A673 (cell line): ENCODE measurements at regions not wholly inside any gene's neighbourhood (a gene's known extent, or its start where the extent isn't known, plus 50 kb on each side); places are given as distances from the start of the nearest gene placed in this dataset.
A peak's percentile ranks its signal among the peaks of the same experiment; 100 is the strongest.

Experiments used
- BruUV-seq: library from RNA; stranded (reverse); fragments of 400-500 nt; replicated peaks from 2 replicates; lab custom pipeline; 2021; lab: Mats Ljungman, UMichigan
- CTCF ChIA-PET: fragments of 300-600 bp; sonication (Branson Sonifier 250); formaldehyde crosslinking; loops from one replicate; lab custom pipeline; 2022; ENCODE audit warnings: antibody characterized with exemption; lab: Charles Lee
- POLR2A ChIA-PET: fragments of 300-600 bp; sonication (Branson Sonifier 250); formaldehyde crosslinking; loops from one replicate; lab custom pipeline; 2022; ENCODE audit warnings: antibody characterized with exemption; ENCODE audit not compliant: low non-redundant PET; lab: Charles Lee
- DNase-seq: peaks from one replicate; pipeline ENCODE4 v3.0.0-alpha.2; 2015; ENCODE audit warnings: low spot score
- H3K27ac ChIP-seq: fragments of 200-600 bp; sonication (generic); 2 replicates; pipeline ENCODE4 v1.5.1; 2016; ENCODE audit warnings: mixed run types, low read depth, mild to moderate bottlenecking, mixed read lengths, antibody characterized with exemption, low read length; ENCODE audit not compliant: poor library complexity, severe bottlenecking
- H3K27me3 ChIP-seq: fragments of 200-600 bp; sonication (generic); replicated peaks from 2 replicates; pipeline ENCODE4 v1.6.1; 2017; ENCODE audit warnings: mixed run types, low read depth, mild to moderate bottlenecking, mixed read lengths, antibody characterized with exemption, low read length; ENCODE audit not compliant: insufficient read depth, poor library complexity
- H3K36me3 ChIP-seq: fragments of 200-600 bp; sonication (generic); 2 replicates; pipeline ENCODE4 v1.6.1; 2016; ENCODE audit warnings: mixed run types, mild to moderate bottlenecking, mixed read lengths, antibody characterized with exemption, low read length; ENCODE audit not compliant: insufficient read depth, poor library complexity, severe bottlenecking
- H3K4me1 ChIP-seq: fragments of 200-600 bp; sonication (generic); 2 replicates; pipeline ENCODE4 v1.6.1; 2017; ENCODE audit warnings: mixed run types, mild to moderate bottlenecking, mixed read lengths, antibody characterized with exemption, low read length; ENCODE audit not compliant: insufficient read depth, poor library complexity, severe bottlenecking
- H3K4me3 ChIP-seq: fragments of 200-600 bp; sonication (generic); 2 replicates; pipeline ENCODE4 v1.5.1; 2016; ENCODE audit warnings: low read depth, mixed run types, mild to moderate bottlenecking, mixed read lengths, low read length; ENCODE audit not compliant: poor library complexity, severe bottlenecking
- H3K9me3 ChIP-seq: fragments of 200-600 bp; sonication (generic); 2 replicates; pipeline ENCODE4 v1.6.1; 2016; ENCODE audit warnings: mixed run types, low read depth, mild to moderate bottlenecking, mixed read lengths, antibody characterized with exemption, low read length; ENCODE audit not compliant: poor library complexity, severe bottlenecking
- EZH2 ChIP-seq: fragments of 200-600 bp; sonication (generic); IDR thresholded peaks from 2 replicates; pipeline ENCODE4 v1.6.1; 2017; ENCODE audit warnings: borderline replicate concordance, low read depth, mild to moderate bottlenecking, mixed read lengths, antibody characterized with exemption, low read length; ENCODE audit not compliant: poor library complexity, severe bottlenecking
- intact Hi-C: fragments of 100-400 bp; cut with micrococcal nuclease; formaldehyde crosslinking; loops from one replicate; pipeline ENCODE4 v1.10.0; 2022; ENCODE audit not compliant: unreplicated experiment
- TF ChIP-seq, protein P1 (sequence below): fragments of 300-800, 200-600 bp; sonication (generic); conservative IDR thresholded peaks from 2 replicates; pipeline ENCODE4 v1.5.1; 2017; ENCODE audit warnings: low read depth, mild to moderate bottlenecking, antibody characterized with exemption, low read length, moderate library complexity, mixed read lengths

DNA sequence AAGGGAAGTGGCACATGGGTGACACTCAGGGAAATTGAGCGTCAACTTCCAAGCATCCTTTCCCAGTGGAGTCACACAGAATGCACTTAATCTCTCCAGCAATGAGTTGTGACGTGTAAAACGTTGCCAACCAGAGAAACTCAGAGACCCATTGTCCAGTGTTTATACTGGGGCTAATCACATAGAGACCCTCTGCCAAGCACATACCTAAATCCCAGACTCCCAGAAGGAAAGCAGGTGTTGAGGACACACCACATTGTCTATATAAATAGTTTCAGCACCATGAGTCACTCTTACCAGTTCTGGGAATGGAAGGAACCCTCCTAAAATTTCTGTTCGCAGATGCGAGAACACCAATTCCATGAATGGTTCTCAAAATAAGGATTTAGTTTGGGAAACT lies 76.4 kb upstream of the BET1 start:
- no peak overlapping the region for H3K4me3 ChIP-seq
- ChIA-PET POLR2A (no interaction called here), CTCF (no interaction called here)
- no peak for DNase-seq
- H3K36me3 ChIP-seq = no peaks in the 10 kb centered on the region
- H3K27me3 ChIP-seq = no peaks in the 10 kb centered on the region
- intact Hi-C loops = loop anchor here (10.0 kb wide), 1 partner anchor 276 kb away; no protein-coding TSS in a partner anchor
- H3K9me3 ChIP-seq = no peaks in the 10 kb centered on the region
- TF ChIP-seq, protein P1, sequence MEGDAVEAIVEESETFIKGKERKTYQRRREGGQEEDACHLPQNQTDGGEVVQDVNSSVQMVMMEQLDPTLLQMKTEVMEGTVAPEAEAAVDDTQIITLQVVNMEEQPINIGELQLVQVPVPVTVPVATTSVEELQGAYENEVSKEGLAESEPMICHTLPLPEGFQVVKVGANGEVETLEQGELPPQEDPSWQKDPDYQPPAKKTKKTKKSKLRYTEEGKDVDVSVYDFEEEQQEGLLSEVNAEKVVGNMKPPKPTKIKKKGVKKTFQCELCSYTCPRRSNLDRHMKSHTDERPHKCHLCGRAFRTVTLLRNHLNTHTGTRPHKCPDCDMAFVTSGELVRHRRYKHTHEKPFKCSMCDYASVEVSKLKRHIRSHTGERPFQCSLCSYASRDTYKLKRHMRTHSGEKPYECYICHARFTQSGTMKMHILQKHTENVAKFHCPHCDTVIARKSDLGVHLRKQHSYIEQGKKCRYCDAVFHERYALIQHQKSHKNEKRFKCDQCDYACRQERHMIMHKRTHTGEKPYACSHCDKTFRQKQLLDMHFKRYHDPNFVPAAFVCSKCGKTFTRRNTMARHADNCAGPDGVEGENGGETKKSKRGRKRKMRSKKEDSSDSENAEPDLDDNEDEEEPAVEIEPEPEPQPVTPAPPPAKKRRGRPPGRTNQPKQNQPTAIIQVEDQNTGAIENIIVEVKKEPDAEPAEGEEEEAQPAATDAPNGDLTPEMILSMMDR = no peak
- no peak for TF ChIP-seq EZH2
- no TSS peak for BruUV-seq
- no peaks in the 10 kb centered on the region for H3K4me1 ChIP-seq
- no peak overlapping the region for H3K27ac ChIP-seq

DNA sequence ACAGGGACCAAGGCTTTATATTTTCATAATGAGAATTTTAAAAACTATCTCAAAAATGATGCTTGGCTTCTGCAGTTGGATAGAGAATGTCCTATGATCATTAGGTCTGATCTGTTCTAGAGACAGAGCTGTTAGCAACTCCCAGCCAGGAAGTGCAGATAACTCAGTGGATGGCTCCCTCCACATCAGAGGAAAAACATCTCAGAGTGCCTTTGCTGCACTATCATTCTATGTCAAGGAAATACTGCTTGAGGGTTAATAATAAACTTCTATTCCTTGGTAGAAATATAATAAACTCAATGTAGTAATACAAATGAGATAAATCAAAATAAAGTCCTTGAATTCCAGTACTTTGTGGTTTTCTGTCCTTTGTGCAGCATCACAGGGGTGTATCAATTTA lies 78.0 kb upstream of the BET1 start:
- intact Hi-C loops = loop anchor here (10.0 kb wide), 1 partner anchor 277 kb away; no protein-coding TSS in a partner anchor
- CTCF ChIA-PET = no interaction called here
- no peaks in the 10 kb centered on the region for H3K9me3 ChIP-seq
- H3K4me1 ChIP-seq = peaks cover under 1% of the 10 kb centered on the region
- H3K27ac ChIP-seq = no peak overlapping the region
- no peak for DNase-seq
- no peak overlapping the region for H3K4me3 ChIP-seq
- BruUV-seq = no TSS peak
- TF ChIP-seq, protein P1 = no peak
- no peak for TF ChIP-seq EZH2
- POLR2A ChIA-PET = no interaction called here
- H3K36me3 ChIP-seq = no peaks in the 10 kb centered on the region
- no peaks in the 10 kb centered on the region for H3K27me3 ChIP-seq

- CTCF ChIA-PET = interaction anchor here (0.8 to 1.2 kb wide), 3 partner anchors 31 to 466 kb away, joined by 3 read pairs; no protein-coding TSS in a partner anchor
- H3K27ac ChIP-seq = no peak overlapping the region
- peaks cover 17% of the 10 kb centered on the region for H3K4me1 ChIP-seq
- DNase-seq = peak; percentile 74
- intact Hi-C loops = loop anchor here (1.0 to 10.0 kb wide), 6 partner anchors 134 to 466 kb away; no protein-coding TSS in a partner anchor
- no peaks in the 10 kb centered on the region for H3K36me3 ChIP-seq
- peak overlapping the region; percentile 20 for H3K4me3 ChIP-seq
- no peaks in the 10 kb centered on the region for H3K9me3 ChIP-seq
- POLR2A ChIA-PET = no interaction called here
- no TSS peak for BruUV-seq
- no peaks in the 10 kb centered on the region for H3K27me3 ChIP-seq
- TF ChIP-seq EZH2 = no peak
- TF ChIP-seq, protein P1 = peak; percentile 86
These were observed 83.7 kb upstream of the BET1 start for GRCh38 chr7:94087664-94088352.
